IPS DF 4.7 (cell line): ENCODE measurements at regions not wholly inside any gene's neighbourhood (a gene's known extent, or its start where the extent isn't known, plus 50 kb on each side); places are given as distances from the start of the nearest gene placed in this dataset.

ENCODE experiments used
- DNase-seq: peaks from one replicate; pipeline ENCODE4 v3.0.0-alpha.2; 2013; ENCODE audit warnings: low spot score; ENCODE audit errors: extremely low read depth

DNA sequence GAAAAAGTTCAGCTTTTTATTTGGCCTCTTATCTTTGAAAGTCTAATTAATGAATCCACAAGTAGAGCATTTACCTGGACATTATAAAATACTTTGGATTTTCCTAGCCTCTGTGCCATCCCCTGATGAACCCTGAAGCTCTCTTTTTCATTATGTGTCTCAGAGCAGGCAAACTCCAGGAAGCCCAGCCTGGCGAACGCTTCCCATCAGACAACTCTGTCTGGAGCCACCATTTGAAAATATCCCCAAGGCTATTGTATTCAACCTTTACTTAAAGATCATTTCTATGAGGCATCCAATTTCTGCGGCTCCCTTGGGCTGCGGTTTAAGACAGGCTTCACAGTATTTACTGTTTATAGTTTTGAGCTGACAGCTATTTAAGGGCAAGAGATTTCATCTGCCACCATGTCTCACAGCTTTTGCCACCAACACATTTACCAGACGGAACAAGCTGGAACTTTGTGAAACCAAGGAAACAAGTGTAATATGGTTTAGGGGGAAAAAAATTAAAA, 257.2 kb upstream of the GLI3 start:
- DNase-seq, result no peak

DNA sequence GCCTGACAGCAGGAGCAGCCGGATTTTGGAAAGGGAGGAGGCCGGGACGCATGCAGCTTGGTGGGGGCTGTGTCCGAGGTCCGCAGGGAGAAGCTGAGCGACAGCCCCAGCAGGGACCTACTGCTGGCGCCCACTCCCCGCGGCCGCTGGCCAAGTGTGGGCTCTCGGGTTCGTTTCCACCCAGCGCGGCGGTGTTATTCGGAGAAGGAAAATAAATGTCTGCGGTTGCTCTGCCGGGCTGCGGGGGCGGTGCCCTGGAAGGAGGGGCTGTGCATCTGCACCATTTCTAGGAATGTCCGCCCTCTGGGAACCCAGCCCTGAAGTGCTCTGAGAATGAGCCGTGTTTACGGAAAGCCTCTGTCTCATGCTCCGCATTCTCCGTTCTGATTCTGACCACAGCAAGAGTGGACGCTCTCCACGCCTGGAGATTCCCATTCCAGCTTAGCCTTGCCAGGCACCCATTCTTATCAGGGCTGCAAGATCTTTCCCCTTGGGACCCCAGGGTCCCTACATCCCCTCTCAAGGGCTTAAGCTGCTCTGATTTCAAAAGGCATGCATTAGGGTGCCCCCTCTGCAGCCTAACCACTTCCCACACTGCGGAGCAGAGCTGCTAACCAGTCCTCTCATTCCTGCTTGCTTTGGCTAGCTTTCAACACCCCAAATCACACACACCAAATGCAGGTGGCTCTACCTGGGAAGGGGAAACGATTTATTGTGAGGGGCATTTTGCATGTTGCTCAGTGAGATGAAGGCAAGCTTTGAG, 256.6 kb upstream of the GLI3 start:
- no peak for DNase-seq

DNA sequence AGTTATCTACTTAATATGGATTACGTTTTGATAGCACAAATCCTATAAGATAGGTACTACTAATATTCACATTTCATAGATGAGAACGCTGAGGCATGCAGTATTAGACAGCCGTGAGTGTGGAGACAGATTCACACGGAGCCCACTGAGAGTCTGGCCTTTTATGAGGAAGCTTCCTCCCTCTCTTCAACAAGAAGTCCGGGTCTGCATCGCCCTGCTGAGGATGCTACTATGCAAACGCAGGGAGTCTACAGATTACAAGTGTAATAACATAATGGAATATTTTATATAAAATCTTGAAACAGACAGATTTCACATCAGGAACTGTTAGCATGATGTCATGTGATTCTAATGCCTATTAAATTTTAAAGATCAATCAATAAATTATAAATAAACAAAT, 255.9 kb upstream of the GLI3 start:
- no peak for DNase-seq

DNA sequence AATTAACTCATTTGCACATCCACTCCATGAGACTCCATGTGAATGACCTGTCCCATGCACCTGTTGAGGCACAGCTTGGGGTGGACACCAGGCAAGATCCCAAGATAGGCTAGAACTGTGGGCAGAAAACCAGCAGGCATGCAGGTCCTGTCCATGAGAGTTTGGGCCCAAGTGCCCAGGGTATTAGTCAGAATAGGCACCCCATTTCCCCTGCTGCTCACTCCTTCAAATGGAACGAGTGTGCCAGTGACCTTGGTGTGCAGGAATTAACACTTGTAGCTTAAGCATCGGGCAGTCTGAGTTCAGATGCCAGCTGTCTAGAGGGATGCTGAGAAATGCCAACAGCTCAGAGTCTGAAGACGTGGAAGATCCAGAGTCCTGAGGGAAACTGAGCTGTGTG, 254.1 kb upstream of the GLI3 start:
- DNase-seq, result no peak

DNA sequence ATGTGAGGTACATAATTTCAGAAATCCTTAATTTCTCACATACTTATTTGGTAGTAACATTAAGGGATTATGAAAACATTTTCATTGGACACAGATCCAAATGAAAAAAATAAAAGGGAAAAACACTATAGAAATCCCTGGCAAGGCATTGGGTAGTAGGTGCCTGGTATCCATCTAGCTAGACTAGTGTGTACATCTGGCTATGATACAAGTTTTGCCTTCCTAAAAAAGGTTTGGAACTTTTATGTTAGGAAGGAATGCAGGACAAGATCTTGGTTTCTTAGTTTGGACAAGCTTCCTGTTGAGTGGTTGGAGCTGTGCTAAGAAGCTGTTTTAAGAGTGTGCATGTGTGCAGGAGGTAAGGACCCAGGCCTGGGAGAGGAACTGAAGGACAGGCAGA, 252.3 kb upstream of the GLI3 start:
- no peak for DNase-seq

DNA sequence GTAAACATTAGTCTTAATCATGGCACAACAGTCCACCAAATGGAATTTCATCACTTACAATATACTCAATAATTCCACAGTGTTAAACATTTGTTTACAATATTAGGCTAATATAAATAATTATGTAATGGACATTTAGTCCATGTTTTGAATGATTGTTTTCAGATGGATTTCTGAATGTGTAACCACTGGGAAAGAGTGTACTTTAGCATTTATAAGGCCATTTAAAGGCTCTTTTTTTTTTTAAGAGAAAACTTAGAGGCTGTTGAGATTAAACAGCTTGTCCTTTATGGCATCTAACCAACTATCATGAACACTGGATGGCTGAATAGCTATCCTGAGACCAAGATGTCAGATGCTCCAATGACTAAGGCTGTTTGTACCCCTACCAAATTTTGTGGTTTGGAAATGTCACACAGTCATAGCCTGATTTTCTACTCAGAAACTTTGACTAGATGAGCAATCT, 248.3 kb upstream of the GLI3 start:
- no peak for DNase-seq

DNA sequence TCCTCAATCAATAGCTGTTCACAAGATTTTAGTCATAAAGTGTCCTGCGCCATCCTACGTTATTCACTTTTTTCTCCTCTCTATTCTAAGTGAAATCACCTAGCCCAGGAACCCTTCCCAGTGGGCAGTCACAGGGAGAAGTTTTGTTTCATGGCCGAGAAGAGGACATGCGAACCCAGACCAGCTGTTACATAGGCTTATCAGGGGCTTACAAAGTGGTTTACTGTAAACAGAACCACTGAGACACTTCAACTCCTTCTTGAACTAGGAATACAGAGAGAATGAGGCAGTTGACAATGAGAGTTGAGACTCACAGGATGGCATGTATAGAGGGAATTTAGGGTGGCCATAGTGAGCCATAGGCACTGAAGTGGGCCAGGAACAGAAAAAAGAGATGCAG, 246.9 kb upstream of the GLI3 start:
- DNase-seq, result no peak

DNA sequence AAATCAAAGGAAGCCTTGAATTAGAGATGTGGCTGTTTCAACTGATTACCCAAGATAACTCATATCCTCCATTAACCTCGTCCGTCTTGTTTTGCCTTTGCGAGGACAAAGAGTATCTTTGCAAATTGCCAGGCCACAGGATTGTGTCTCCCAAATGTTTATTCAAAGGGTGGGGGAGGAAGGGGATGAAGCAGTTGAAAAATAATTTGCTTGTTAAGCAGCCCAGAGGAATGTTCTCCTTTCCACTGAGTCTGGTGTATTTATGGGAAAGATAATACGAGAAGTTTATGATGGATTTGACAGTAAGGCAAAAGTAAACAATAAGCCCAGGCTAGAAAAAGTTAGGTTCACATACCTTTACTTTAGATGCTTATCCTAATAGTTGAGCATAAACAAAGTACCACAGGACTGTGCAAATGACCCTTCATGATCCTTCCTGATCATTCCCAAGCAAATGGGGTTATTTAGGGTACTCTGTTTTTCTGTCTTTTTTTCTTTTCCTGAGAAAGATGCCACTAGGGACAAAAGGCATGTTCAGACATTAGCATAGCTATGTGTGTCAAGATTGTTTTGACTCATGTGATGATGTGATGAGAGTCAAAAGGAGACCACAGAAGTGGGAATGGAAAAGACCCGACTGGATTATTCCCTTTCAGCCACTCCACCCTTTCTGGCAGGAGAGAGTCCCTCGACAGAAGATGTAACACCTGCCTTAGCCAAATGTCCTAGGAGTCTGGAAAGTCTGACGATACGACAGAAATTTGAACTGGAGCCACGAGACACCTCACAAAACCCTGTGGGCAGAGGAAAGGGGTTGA, 243.0 kb upstream of the GLI3 start:
- no peak for DNase-seq

DNA sequence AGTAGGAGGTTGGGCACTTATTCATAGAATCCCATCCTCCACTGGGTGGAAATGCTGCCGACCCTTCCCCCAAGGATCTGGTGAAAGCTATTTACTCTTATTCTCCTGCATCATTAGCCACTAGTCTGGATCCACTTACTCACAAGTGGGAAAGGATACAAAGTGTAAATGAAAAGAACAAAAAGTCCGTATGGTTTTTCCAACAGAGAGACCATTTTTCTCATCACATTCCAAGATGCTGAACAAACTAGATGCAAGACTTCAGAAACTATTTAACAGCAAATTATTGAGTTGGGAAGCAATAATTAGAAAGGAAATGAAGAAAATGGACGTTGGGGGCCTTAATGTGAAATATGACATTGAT, 242.4 kb upstream of the GLI3 start:
- DNase-seq, result no peak

DNA sequence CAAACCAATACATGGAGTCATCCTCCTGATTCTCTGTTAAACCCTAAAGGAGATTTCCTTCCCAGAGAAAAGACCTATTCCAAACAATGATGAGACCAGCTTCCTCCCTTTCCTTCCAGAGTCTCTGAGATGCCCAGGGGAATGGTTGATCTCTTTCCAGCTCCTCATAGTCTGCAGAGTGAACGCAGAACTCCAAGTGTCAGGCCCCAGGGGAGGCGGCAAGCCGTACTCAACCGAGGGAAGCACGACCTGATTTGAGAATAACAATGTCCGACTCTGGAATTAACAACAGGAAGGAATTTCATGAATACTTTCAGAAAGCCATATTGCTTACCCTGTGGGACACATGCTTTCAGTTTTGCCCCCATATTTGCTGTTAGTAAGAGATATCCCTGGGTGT, 241.7 kb upstream of the GLI3 start:
- DNase-seq, result no peak

DNA sequence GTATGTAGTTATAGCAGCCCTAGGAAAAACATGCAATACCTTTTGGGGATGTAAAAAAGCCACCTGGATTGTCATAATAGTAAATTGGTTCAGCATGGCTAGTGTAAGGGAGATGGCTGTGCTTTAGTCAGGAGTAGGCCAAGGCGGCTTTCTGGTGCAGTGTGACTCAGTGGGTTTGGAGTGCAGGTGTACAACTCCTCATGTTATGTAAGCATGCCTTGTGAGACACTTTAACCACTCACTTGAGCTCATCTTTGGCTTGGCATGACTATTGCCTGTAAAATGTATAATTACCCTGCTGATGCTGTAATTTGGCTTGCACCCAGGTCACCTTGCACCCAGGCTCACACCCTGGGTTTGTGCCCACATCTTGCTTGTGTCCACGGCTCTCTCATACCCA, 239.2 kb upstream of the GLI3 start:
- no peak for DNase-seq

DNA sequence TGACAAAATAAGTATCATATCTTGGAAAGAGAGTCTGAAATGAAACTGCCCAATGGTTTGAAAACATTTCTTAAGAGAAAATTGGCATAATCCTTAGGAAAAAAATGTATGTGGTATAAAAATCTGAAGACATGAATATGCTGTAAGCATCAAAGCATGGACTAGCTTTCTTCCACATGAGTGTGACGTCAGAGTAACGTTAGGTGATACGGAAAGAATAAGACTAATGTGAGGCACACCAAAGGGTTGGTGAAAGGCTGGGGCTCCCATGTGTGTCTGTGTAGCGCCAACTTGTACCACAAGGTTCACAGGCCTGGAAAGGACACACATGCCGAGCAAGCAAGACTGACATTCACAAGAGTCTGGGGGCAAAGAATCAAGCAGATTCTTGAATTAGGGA, 238.1 kb upstream of the GLI3 start:
- no peak for DNase-seq

DNA sequence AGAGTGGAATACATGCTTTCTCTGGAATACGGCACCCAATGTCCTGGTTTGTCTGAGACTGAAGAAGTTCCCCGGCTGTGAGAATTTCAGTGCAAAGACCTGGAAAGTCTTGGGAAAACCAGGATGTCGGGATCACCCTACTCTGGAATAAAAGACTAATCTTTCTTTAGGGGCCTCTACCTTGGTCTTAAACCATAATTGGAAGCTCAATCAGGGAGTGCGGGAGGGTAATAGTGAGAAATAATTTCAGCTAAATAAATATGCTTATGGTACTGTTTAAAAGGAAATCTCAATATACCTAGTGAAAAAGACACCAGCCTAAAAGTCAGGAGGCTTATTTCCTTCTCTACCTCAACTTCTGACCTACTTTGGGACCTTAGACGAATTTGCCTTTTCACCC, 236.1 kb upstream of the GLI3 start:
- DNase-seq, result no peak

DNA sequence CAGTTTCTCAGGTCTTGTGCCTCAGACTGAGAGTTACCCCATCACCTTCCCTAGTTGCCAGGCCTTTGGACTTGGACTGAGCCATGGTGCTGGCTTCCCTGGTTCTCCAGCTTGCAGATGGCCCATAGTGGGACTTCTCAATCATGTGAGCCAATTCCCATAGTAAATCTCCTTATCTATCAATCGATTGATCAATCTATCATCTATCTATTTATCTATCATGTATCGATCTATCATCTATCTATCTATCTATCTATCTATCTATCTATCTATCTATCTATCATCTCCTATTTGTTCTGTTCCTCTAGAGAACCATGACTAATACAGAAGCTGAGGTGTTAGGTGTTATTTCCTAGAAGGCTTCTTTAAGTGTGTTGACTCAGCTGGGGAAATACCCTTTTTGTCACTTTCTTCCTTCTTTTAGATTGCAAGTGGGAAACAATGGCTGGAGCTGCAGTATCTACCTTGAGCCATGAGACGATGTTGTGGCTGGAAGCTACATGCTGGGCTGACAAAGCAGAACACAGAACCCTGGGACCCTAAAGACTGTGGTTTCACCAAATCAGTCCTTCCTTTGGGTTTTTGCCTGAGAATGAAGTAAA, 234.7 kb upstream of the GLI3 start:
- no peak for DNase-seq

DNA sequence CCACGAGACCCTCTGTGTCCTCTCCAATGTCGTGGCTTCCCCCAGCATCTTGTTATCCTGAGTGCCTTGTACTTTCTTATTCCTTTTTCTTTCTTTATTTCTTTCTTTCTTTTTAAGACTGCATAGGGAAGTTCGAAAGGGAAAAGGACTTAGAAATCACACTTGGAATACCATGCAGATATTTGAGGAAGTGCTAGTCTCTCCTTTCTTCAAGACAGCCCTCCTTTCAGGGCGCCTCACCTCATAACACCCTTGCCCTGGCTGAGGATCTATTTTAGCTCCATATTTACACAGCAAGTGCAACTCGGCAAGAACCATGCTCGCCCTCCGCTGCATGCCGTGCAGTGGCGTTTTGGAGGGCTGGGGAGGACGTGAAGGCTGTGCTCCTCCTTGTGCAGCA, 232.3 kb upstream of the GLI3 start:
- no peak for DNase-seq

DNA sequence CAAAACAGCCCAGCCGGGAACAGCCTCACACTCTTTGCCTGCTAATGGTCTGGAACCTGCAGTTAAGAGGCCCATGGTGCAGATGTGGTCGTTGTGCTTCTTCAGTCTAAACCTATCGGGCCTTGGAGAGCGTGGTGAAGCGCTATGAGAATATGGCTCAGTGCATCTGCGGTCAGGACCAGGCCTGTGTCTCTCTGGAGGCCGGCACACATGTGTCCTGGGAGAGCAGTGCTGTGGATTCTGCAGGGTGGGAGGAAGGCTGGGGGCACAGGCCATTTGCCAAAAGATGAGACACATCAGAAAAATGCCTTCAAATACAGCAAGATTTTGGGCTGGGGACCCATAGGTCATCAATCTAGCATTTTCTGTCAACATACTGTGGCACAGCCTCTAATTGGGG, 231.5 kb upstream of the GLI3 start:
- DNase-seq, result no peak

DNA sequence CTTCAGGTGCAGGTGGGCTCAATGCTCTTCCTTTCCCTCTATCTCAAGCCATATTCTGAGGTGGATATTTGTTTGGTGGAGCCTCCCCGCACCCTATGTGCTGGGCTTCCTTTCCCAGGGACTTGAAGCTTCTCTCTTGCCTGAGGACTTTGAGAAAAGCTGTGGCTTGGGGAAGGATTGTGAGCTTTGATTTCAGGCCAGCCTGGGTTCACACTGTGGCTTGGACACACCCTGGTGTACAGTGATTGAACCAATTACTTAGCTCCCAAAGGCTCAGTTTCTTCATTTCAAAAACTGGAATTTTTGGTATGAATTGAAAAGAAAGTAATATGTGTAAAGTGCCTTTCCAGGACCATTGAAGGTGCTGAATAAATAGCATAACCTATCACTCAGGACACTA, 224.5 kb upstream of the GLI3 start:
- DNase-seq, result no peak

DNA sequence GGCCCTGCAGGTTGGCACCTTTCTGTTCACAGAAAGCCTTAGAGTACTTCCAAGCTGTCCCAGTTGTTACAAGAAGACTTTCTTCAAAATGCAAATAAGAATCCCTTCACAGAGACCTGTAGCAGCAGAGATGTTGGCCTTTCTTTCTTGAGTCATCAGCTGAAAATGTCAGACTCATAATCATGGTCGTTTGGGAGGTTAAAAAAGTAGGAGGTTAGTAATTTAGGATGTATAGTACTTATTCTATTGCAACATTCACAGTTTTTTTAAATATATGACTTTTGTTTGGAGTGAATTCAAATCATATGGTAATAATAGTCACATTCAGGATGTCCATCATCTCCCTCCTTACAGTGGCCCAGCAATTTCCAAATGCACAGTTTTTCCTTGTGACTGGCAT, 223.9 kb upstream of the GLI3 start:
- DNase-seq, result no peak

DNA sequence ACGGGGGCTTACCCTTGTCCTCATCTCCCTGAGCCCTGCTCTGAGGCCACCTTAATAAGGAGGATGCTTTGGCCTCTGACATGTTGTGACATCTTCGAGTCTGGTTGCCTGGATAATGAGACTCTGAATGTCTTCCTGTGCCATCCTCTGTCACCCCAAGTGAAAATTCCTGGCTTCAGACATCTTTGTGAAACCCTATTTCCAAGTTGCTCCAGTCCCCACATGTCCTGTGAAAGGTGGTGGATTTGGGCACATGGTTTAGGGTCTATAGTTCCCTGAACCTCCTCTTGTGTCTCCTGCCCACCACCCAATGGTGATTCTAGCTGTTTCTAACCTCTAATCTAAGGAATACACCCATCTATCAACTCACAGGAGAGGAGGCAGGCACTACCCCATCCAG, 223.1 kb upstream of the GLI3 start:
- DNase-seq, result no peak

DNA sequence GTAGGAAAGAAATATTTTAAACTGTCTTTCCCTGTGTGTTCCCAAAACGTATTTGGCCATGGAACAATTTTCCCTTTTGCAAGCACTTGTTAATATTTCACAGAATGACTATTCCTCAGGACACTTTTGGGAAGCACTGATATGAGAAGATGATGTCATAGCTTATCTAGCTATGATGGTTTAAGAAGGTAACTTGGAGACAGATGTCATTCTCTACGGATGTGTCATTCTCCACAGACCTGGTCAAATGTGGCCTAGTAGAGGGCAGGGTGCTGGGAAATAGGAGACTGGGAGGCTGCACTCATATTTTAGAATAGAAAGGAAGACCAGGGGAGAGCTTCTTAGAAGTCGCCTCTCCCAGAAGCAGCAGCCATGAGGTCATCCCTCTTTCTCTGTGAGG, 220.7 kb upstream of the GLI3 start:
- DNase-seq, result no peak

DNA sequence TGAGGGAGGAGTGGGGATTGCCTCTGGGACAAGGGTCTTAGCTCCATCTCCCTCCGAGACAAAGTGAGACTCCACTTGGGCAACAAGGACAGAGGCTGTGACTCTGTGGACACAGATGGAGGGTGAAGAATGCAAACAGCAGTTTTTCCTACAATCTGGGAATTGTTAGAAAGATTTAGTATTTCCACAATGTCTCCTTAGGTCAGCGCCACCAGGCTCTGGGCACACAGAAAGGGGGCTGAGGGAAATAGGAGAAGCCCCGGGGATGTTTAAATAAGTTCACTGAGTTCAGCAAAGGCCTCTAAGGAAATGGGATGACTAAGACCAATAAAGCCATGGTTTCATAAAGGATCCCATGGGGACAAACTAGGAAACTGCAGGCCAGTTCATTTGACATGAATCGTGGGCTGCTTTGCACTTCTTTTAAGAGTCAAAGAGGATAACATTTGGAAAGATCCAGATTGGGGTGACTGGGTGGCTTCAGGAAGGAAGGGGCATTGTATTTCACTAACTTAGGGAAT, 219.8 kb upstream of the GLI3 start:
- no peak for DNase-seq

DNA sequence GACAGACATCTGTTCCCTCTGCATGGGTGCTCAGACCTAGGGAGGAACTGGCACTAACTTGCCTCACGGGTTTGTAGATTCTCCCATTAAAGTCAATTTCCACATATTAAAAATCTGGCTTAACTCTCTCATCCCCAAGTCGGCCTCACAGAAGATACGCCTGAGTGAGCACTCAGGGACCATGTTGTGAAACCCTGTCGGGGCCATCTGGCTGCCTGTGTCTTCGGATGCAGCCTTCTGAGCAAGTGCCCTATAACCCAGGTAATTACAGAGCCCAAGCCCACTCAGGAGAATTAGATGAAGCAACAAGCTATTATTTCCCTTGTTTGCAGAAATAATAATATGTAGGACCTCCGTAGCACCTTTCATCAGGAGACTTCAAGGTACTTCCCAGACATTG, 219.3 kb upstream of the GLI3 start:
- DNase-seq, result no peak
